IMR-90 (cell line): ENCODE measurements at regions not wholly inside any gene's neighbourhood (a gene's known extent, or its start where the extent isn't known, plus 50 kb on each side); places are given as distances from the start of the nearest gene placed in this dataset.

Source experiments
- ATAC-seq: fragments of 200-7000 bp; cut with Tn5 transposase; 2 replicates; pipeline ENCODE4 v1.9.1; 2020; ENCODE audit warnings: low read depth, mild to moderate bottlenecking, moderate library complexity
- BruUV-seq: library from RNA; stranded (reverse); fragments of 400-500 nt; replicated peaks from 2 replicates; lab custom pipeline; 2021; lab: Mats Ljungman, UMichigan
- CTCF ChIA-PET: fragments of 300-600 bp; formaldehyde crosslinking; extraction: SDS; loops from one replicate; lab custom pipeline; 2021; ENCODE audit warnings: antibody characterized with exemption; lab: Yijun Ruan, JAX
- POLR2A ChIA-PET: fragments of 300-600 bp; sonication (Branson Sonifier 250); formaldehyde crosslinking; loops from one replicate; lab custom pipeline; 2022; ENCODE audit warnings: antibody characterized with exemption; ENCODE audit not compliant: unreplicated experiment; lab: Charles Lee
- DNase-seq: peaks from one replicate; pipeline ENCODE4 v3.0.0; 2013
- H2AFZ ChIP-seq: replicated peaks from 2 replicates; pipeline ENCODE3; 2013; ENCODE audit warnings: low read length, mild to moderate bottlenecking; ENCODE audit not compliant: poor library complexity
- H2AK5ac ChIP-seq: 2 replicates; pipeline ENCODE4 v1.6.1; 2013; ENCODE audit warnings: low read depth, low read length, inconsistent platforms
- H2AK9ac ChIP-seq: replicated peaks from 2 replicates; pipeline ENCODE3; 2013; ENCODE audit warnings: mild to moderate bottlenecking, low read depth, low read length, moderate library complexity; ENCODE audit not compliant: poor library complexity
- H2BK120ac ChIP-seq: 2 replicates; pipeline ENCODE4 v1.6.1; 2013; ENCODE audit warnings: low read depth, low read length, inconsistent platforms
- H2BK15ac ChIP-seq: 3 replicates; pipeline ENCODE4 v1.6.1; 2013; ENCODE audit warnings: low read depth, low read length, inconsistent platforms
- H2BK20ac ChIP-seq: 2 replicates; pipeline ENCODE4 v1.6.1; 2013; ENCODE audit warnings: low read depth, mild to moderate bottlenecking, inconsistent platforms, low read length, moderate library complexity
- H2BK5ac ChIP-seq: 2 replicates; pipeline ENCODE4 v1.6.1; 2013; ENCODE audit warnings: mild to moderate bottlenecking, low read depth, low read length, inconsistent platforms; ENCODE audit not compliant: poor library complexity, severe bottlenecking
- H3K14ac ChIP-seq: replicated peaks from 2 replicates; pipeline ENCODE4 v1.6.1; 2013; ENCODE audit warnings: low read depth, low read length, inconsistent platforms
- H3K18ac ChIP-seq: 2 replicates; pipeline ENCODE4 v1.6.1; 2013; ENCODE audit warnings: low read depth, low read length, control low read depth
- H3K23ac ChIP-seq: 2 replicates; pipeline ENCODE4 v1.6.1; 2013; ENCODE audit warnings: low read depth, low read length, inconsistent platforms
- H3K27ac ChIP-seq: 2 replicates; pipeline ENCODE4 v1.5.1; 2013; ENCODE audit warnings: mild to moderate bottlenecking, control low read depth, low read length; ENCODE audit not compliant: insufficient read depth
- H3K27me3 ChIP-seq: 2 replicates; pipeline ENCODE4 v1.6.1; 2013; ENCODE audit warnings: low read length; ENCODE audit not compliant: control insufficient read depth, insufficient read depth
- H3K36me3 ChIP-seq: 2 replicates; pipeline ENCODE4 v1.6.1; 2013; ENCODE audit warnings: low read length, mixed read lengths; ENCODE audit not compliant: control insufficient read depth, insufficient read depth
- H3K4ac ChIP-seq: 2 replicates; pipeline ENCODE4 v1.6.1; 2013; ENCODE audit warnings: low read depth, low read length, inconsistent platforms
- H3K4me1 ChIP-seq: 2 replicates; pipeline ENCODE4 v1.6.1; 2013; ENCODE audit warnings: low read length, mixed read lengths; ENCODE audit not compliant: control insufficient read depth, insufficient read depth
- H3K4me2 ChIP-seq: 2 replicates; pipeline ENCODE4 v1.6.1; 2013; ENCODE audit warnings: low read depth, mild to moderate bottlenecking, control low read depth, low read length, moderate library complexity
- H3K4me3 ChIP-seq: 2 replicates; pipeline ENCODE4 v1.5.1; 2013; ENCODE audit warnings: low read depth, mild to moderate bottlenecking, control low read depth, low read length, moderate library complexity; ENCODE audit not compliant: insufficient read depth
- H3K56ac ChIP-seq: 2 replicates; pipeline ENCODE4 v1.6.1; 2013; ENCODE audit warnings: low read length, inconsistent platforms; ENCODE audit not compliant: insufficient read depth; ENCODE audit errors: extremely low read depth
- H3K79me1 ChIP-seq, 2 experiments: 2 replicates each; pipeline ENCODE4 v1.6.1; 2013; ENCODE audit warnings: low read length in 2 of 2, inconsistent platforms in 1 of 2, low read depth in 1 of 2
- H3K9ac ChIP-seq: 2 replicates; pipeline ENCODE4 v1.6.1; 2013; ENCODE audit warnings: low read depth, low read length, control low read depth
- H3K9me1 ChIP-seq: 2 replicates; pipeline ENCODE4 v1.6.1; 2013; ENCODE audit warnings: low read length, inconsistent platforms; ENCODE audit not compliant: insufficient read depth
- H3K9me3 ChIP-seq: 2 replicates; pipeline ENCODE4 v1.6.1; 2013; ENCODE audit warnings: low read length; ENCODE audit not compliant: control insufficient read depth, insufficient read depth
- H4K20me1 ChIP-seq: 2 replicates; pipeline ENCODE4 v1.6.1; 2013; ENCODE audit warnings: low read length, inconsistent platforms; ENCODE audit not compliant: insufficient read depth
- H4K5ac ChIP-seq: 2 replicates; pipeline ENCODE4 v1.6.1; 2013; ENCODE audit warnings: mild to moderate bottlenecking, low read depth, low read length, control low read depth
- H4K8ac ChIP-seq, 2 experiments: 2 replicates each; pipeline ENCODE4 v1.6.1; 2013; ENCODE audit warnings: low read depth in 2 of 2, low read length in 2 of 2, control low read depth in 1 of 2, inconsistent platforms in 1 of 2
- H4K91ac ChIP-seq: 2 replicates; pipeline ENCODE4 v1.6.1; 2013; ENCODE audit warnings: low read depth, low read length, inconsistent platforms; ENCODE audit not compliant: insufficient read depth
- BHLHE40 ChIP-seq: fragments of 150-350 bp; IDR thresholded peaks from 2 replicates; pipeline ENCODE4 v1.6.1; 2016; ENCODE audit warnings: mild to moderate bottlenecking, low read depth, low read length
- MAFK ChIP-seq: IDR thresholded peaks from 2 replicates; pipeline ENCODE4 v1.6.1; 2012; ENCODE audit warnings: low read depth, low read length, improper control_type of control experiment
- SMC3 ChIP-seq: fragments of 150-350 bp; IDR thresholded peaks from 2 replicates; pipeline ENCODE4 v1.6.1; 2016; ENCODE audit warnings: low read depth, mild to moderate bottlenecking, antibody characterized with exemption, low read length, moderate library complexity
- whole genome bisulfite sequencing, 2 experiments: methylation state at CpG; one replicate each; pipeline versions ENCODE4 v1.1.5 to v1.1.7; 2013; ENCODE audit warnings: missing lambda C conversion rate in 2 of 2; ENCODE audit not compliant: insufficient read length in 1 of 2; ENCODE audit errors: extremely low coverage in 2 of 2; 5-methylcytosine and 5-hydroxymethylcytosine counted together
- dilution Hi-C: fragments of 300-500 bp; cut with HindIII; formaldehyde crosslinking; loops from one replicate; pipeline ENCODE4 v1.14.3; 2018; ENCODE audit warnings: low sequenced_read_pairs; ENCODE audit not compliant: unreplicated experiment
- in situ Hi-C: fragments of 300-500 bp; cut with MboI; formaldehyde crosslinking; loops from 3 replicates; pipeline ENCODE4 v1.14.3; 2019; ENCODE audit warnings: low sequenced_read_pairs, inconsistent platforms, mixed read lengths
- intact Hi-C: fragments of 100-400 bp; cut with micrococcal nuclease; formaldehyde crosslinking; loops from 2 replicates; pipeline ENCODE4 v1.10.0; 2022

DNA sequence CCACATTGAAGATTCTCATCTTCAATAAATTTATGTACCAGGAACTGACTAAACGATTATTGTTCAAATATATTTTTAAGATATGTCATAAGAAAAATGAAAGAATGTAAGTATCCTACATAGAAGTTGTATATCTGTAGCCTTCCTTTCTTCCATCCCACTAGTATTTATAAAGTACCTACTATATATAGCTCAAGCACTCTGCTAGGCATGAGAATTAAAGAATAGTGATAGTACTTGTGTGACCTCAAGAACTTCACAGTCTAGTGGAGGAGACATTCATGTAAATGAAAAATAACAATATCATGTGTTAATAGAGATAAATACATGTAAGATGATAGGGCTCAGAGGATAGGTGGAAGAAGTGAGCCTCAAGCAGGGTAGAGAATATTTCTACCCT, 201.0 kb upstream of the HMHB1 start:
- no TSS peak for BruUV-seq
- Histone ChIP-seq H3K18ac (no peak overlapping the region), H3K27me3 (no peaks in the 10 kb centered on the region), H4K8ac (no peak overlapping the region), H2AFZ (no peak overlapping the region), H3K14ac (no peak overlapping the region), H4K5ac (no peak overlapping the region), H3K4ac (no peak overlapping the region), H2BK120ac (no peak overlapping the region), H3K56ac (no peak overlapping the region), H2AK9ac (no peak overlapping the region), H3K4me2 (no peak overlapping the region), H2BK15ac (no peak overlapping the region), H3K27ac (no peak overlapping the region), H2BK20ac (no peak overlapping the region), H3K9me3 (no peaks in the 10 kb centered on the region), H3K9me1 (no peaks in the 10 kb centered on the region), H3K23ac (no peak overlapping the region), H3K4me3 (no peak overlapping the region), H3K9ac (no peak overlapping the region), H2AK5ac (no peak overlapping the region), H3K79me1 (no peaks in the 10 kb centered on the region), H4K91ac (no peak overlapping the region), H3K4me1 (no peaks in the 10 kb centered on the region), H3K36me3 (no peaks in the 10 kb centered on the region), H2BK5ac (no peak overlapping the region), H4K20me1 (no peaks in the 10 kb centered on the region)
- no peak for ATAC-seq
- CTCF ChIA-PET, result no interaction called here
- POLR2A ChIA-PET, result no interaction called here
- WGBS, 2 experiments, result no CpG with 5 or more reads among the region's 1 CpG
- intact Hi-C loops (no loop called here), in situ Hi-C loops (no loop called here), dilution Hi-C loops (no loop called here)
- DNase-seq, result no peak
- no peak for TF ChIP-seq MAFK
- no peak for TF ChIP-seq SMC3
- no peak for TF ChIP-seq BHLHE40
